Stomach (tissue), 8 donors: ENCODE measurements at regions not wholly inside any gene's neighbourhood (a gene's known extent, or its start where the extent isn't known, plus 50 kb on each side); places are given as distances from the start of the nearest gene placed in this dataset.
A peak's percentile ranks its signal among the peaks of the same experiment; 100 is the strongest.

ENCODE experiments used
- DNase-seq, 2 donors: peaks; one replicate each; pipeline versions ENCODE4 v3.0.0 to v3.0.0-alpha.2; 2013 to 2019
- H3K27ac ChIP-seq, 5 donors: fragments of 200-600 bp in 4 of 5; sonication (generic) in 4 of 5; one replicate each; pipeline ENCODE4 v1.5.1; 2013 to 2019; ENCODE audit warnings: mild to moderate bottlenecking in 1 of 5, moderate library complexity in 1 of 5
- H3K27me3 ChIP-seq, 3 donors: fragments of 200-600 bp; sonication (generic); one replicate each; pipeline ENCODE4 v1.5.1; 2017 to 2019; ENCODE audit warnings: mixed run types in 1 of 3
- H3K36me3 ChIP-seq, 4 donors: fragments of 200-600 bp; sonication (generic); 1 replicate in 3 of 4; 2 replicates in 1 of 4; pipeline ENCODE4 v1.5.1; 2016 to 2019
- H3K4me1 ChIP-seq, 4 donors: fragments of 200-600 bp; sonication (generic); one replicate each; pipeline ENCODE4 v1.5.1; 2016 to 2019
- H3K4me3 ChIP-seq, 4 donors: fragments of 200-600 bp; sonication (generic) in 3 of 4; one replicate each; pipeline ENCODE4 v1.5.1; 2016 to 2019; ENCODE audit warnings: mild to moderate bottlenecking in 1 of 4
- H3K9me3 ChIP-seq, 4 donors: fragments of 200-600 bp; sonication (generic); one replicate each; pipeline ENCODE4 v1.5.1; 2016 to 2019
- CTCF ChIP-seq, 7 experiments: fragments of 450-650 bp in 4 of 7; fragments of 200-600 bp in 3 of 7; sonication (generic) in 3 of 7; IDR thresholded peaks; one replicate each; pipeline ENCODE4 v1.5.1; 2016 to 2019; ENCODE audit warnings: antibody characterized with exemption in 7 of 7, control low read depth in 2 of 7, mild to moderate bottlenecking in 1 of 7
- EP300 ChIP-seq: sonication (generic); formaldehyde crosslinking; IDR thresholded peaks from one replicate; pipeline ENCODE4 v1.6.1; 2017; ENCODE audit warnings: antibody characterized with exemption
- POLR2A ChIP-seq, 4 donors: fragments of 450-650 bp; IDR thresholded peaks; one replicate each; pipeline ENCODE4 v1.6.1; 2016; ENCODE audit warnings: antibody characterized with exemption in 4 of 4, control low read depth in 2 of 4, mild to moderate bottlenecking in 1 of 4, moderate library complexity in 1 of 4
- POLR2AphosphoS5 ChIP-seq, 3 donors: sonication (generic); formaldehyde crosslinking; IDR thresholded peaks; one replicate each; pipeline ENCODE4 v1.6.1; 2016; ENCODE audit warnings: antibody characterized with exemption in 3 of 3
- WGBS, 5 donors: extraction: QIAGEN DNeasy Blood & Tissue Kit in 3 of 5; methylation state at CpG; one replicate each; pipeline versions ENCODE4 v1.1.5 to v1.1.7; 2013 to 2018; 5-methylcytosine and 5-hydroxymethylcytosine counted together
- intact Hi-C: fragments of 100-400 bp; cut with DNase I; formaldehyde crosslinking; loops from one replicate; pipeline ENCODE4 v1.15.1; 2023; ENCODE audit warnings: low total_unique reads
- donor health status: healthy with polysubstance abuse.
- donor health status: Bipolar disorder and iron deficiency.
- donor health status: healthy.

GRCh38 chr15:66922608-66923007, 142.8 kb upstream of the SMAD3 start:
- intact Hi-C loops, result no loop called here
- Histone ChIP-seq H3K36me3 (no peaks in the 10 kb centered on the region), H3K4me3 (no peak overlapping the region), H3K4me1 (peaks cover 0 to 25% (median 11%) of the 10 kb centered on the region in 4 donors), H3K27me3 (peaks cover 0 to 6% (median 0%) of the 10 kb centered on the region in 3 donors), H3K9me3 (peaks cover 0 to 18% (median 6%) of the 10 kb centered on the region in 4 donors), H3K27ac (no peak overlapping the region)
- TF ChIP-seq POLR2A (IDR thresholded peaks at IDR 0.05) (no peak), POLR2AphosphoS5 (IDR thresholded peaks at IDR 0.05) (no peak), CTCF (IDR thresholded peaks at IDR 0.05) (no peak), EP300 (no peak)
- DNase-seq, result no peak
- WGBS, 5 donors, result 57 to 71% (median 64%) methylated on average over 3 of the region's 3 CpGs

GRCh38 chr15:66923438-66923881, 141.9 kb upstream of the SMAD3 start:
- intact Hi-C loops, result no loop called here
- WGBS, 5 donors, result 13 to 30% (median 24%) methylated on average over 7 of the region's 7 CpGs
- TF ChIP-seq CTCF (IDR thresholded peaks at IDR 0.05), result peak in 4 of 7 experiments; percentile 18 to 33 (median 24)
- no peak for TF ChIP-seq POLR2A (IDR thresholded peaks at IDR 0.05)
- peaks cover 0 to 6% (median 0%) of the 10 kb centered on the region in 3 donors for H3K27me3 ChIP-seq
- H3K27ac ChIP-seq, result no peak overlapping the region
- peaks cover 0 to 12% (median 6%) of the 10 kb centered on the region in 4 donors for H3K9me3 ChIP-seq
- H3K4me3 ChIP-seq, result no peak overlapping the region
- H3K4me1 ChIP-seq, result peaks cover 0 to 25% (median 11%) of the 10 kb centered on the region in 4 donors
- DNase-seq, result peak; percentile 40 to 51
- H3K36me3 ChIP-seq, result no peaks in the 10 kb centered on the region

GRCh38 chr15:66924889-66925288, 140.5 kb upstream of the SMAD3 start:
- WGBS, 5 donors, result 80 to 88% (median 85%) methylated on average over 3 of the region's 3 CpGs
- intact Hi-C loops, result no loop called here
- H3K4me3 ChIP-seq, result no peak overlapping the region
- TF ChIP-seq POLR2A (IDR thresholded peaks at IDR 0.05) (no peak), POLR2AphosphoS5 (IDR thresholded peaks at IDR 0.05) (no peak), EP300 (no peak), CTCF (IDR thresholded peaks at IDR 0.05) (no peak)
- H3K27ac ChIP-seq, result no peak overlapping the region
- peaks cover 0 to 12% (median 6%) of the 10 kb centered on the region in 4 donors for H3K9me3 ChIP-seq
- peaks cover 0 to 6% (median 0%) of the 10 kb centered on the region in 3 donors for H3K27me3 ChIP-seq
- H3K4me1 ChIP-seq, result peaks cover 0 to 17% (median 7%) of the 10 kb centered on the region in 4 donors
- no peak for DNase-seq
- no peaks in the 10 kb centered on the region for H3K36me3 ChIP-seq

GRCh38 chr15:66925721-66926120, 139.7 kb upstream of the SMAD3 start:
- no peak for DNase-seq
- no peak for TF ChIP-seq CTCF (IDR thresholded peaks at IDR 0.05)
- no peak for TF ChIP-seq POLR2A (IDR thresholded peaks at IDR 0.05)
- no peak for TF ChIP-seq POLR2AphosphoS5 (IDR thresholded peaks at IDR 0.05)
- TF ChIP-seq EP300, result no peak
- no peak overlapping the region for H3K27ac ChIP-seq
- intact Hi-C loops, result no loop called here
- H3K4me1 ChIP-seq, result peaks cover 0 to 17% (median 7%) of the 10 kb centered on the region in 4 donors
- peaks cover 0 to 12% (median 6%) of the 10 kb centered on the region in 4 donors for H3K9me3 ChIP-seq
- WGBS, 5 donors, result 81 to 89% (median 88%) methylated on average over 4 of the region's 4 CpGs
- peaks cover 0 to 6% (median 0%) of the 10 kb centered on the region in 3 donors for H3K27me3 ChIP-seq
- H3K36me3 ChIP-seq, result no peaks in the 10 kb centered on the region
- H3K4me3 ChIP-seq, result no peak overlapping the region
